ENCODE measurements at regions not wholly inside any gene's neighbourhood (a gene's known extent, or its start where the extent isn't known, plus 50 kb on each side); places are given as distances from the start of the nearest gene placed in this dataset.

GRCh38 chr3:162143180-162143579, 646.6 kb downstream of the OTOL1 start:
- H3K9ac ChIP-seq: no peak overlapping the region
- no peaks in the 10 kb centered on the region for H3K36me3 ChIP-seq
- no peak overlapping the region for H3K4me2 ChIP-seq
- H3K9me3 ChIP-seq (ENCODE audit: low read depth): no peaks in the 10 kb centered on the region
- H3K79me2 ChIP-seq (ENCODE audit: low read depth): no peaks in the 10 kb centered on the region
- no peaks in the 10 kb centered on the region for H3K9me3 Mint-ChIP-seq
- no peaks in the 10 kb centered on the region for H3K27me3 Mint-ChIP-seq (ENCODE audit: insufficient read depth, low read depth)
- H3K27me3 ChIP-seq: no peaks in the 10 kb centered on the region
- no peak overlapping the region for H3K27ac Mint-ChIP-seq
- no peak overlapping the region for H3K27ac ChIP-seq
- DNase-seq (ENCODE audit: low spot score): no peak
- H3K4me1 Mint-ChIP-seq: no peaks in the 10 kb centered on the region
- no peaks in the 10 kb centered on the region for H4K20me1 ChIP-seq (ENCODE audit: low read depth)
- H3K4me3 Mint-ChIP-seq: no peak overlapping the region
- no peak for TF ChIP-seq CTCF (IDR thresholded peaks at IDR 0.05)
- no peak for TF ChIP-seq EZH2 (IDR thresholded peaks at IDR 0.05)
- TF ChIP-seq EZH2phosphoT487 (IDR thresholded peaks at IDR 0.05): no peak
- no peak overlapping the region for H2AFZ ChIP-seq (replicated peaks)
- no peaks in the 10 kb centered on the region for H3K36me3 Mint-ChIP-seq
- no peak overlapping the region for H3K4me3 ChIP-seq
- no peaks in the 10 kb centered on the region for H3F3A ChIP-seq (ENCODE audit: low read depth)
- no peaks in the 10 kb centered on the region for H3K4me1 ChIP-seq

- Histone ChIP-seq H3K27me3 (no peaks in the 10 kb centered on the region), H3K9ac (no peak overlapping the region), H3K79me2 (ENCODE audit: low read depth) (no peaks in the 10 kb centered on the region), H3F3A (ENCODE audit: low read depth) (no peaks in the 10 kb centered on the region), H2AFZ (replicated peaks) (no peak overlapping the region), H3K4me1 (no peaks in the 10 kb centered on the region), H3K4me3 (no peak overlapping the region), H3K36me3 (no peaks in the 10 kb centered on the region), H3K4me2 (no peak overlapping the region), H3K27ac (no peak overlapping the region), H4K20me1 (ENCODE audit: low read depth) (no peaks in the 10 kb centered on the region), H3K9me3 (ENCODE audit: low read depth) (no peaks in the 10 kb centered on the region)
- no peak for DNase-seq (ENCODE audit: low spot score)
- H3K27ac Mint-ChIP-seq: no peak overlapping the region
- no peaks in the 10 kb centered on the region for H3K9me3 Mint-ChIP-seq
- no peaks in the 10 kb centered on the region for H3K4me1 Mint-ChIP-seq
- no peak overlapping the region for H3K4me3 Mint-ChIP-seq
- no peak for TF ChIP-seq EZH2phosphoT487 (IDR thresholded peaks at IDR 0.05)
- TF ChIP-seq CTCF (IDR thresholded peaks at IDR 0.05): no peak
- TF ChIP-seq EZH2 (IDR thresholded peaks at IDR 0.05): no peak
- H3K36me3 Mint-ChIP-seq: no peaks in the 10 kb centered on the region
- no peaks in the 10 kb centered on the region for H3K27me3 Mint-ChIP-seq (ENCODE audit: insufficient read depth, low read depth)
Measured at GRCh38 chr3:162147996-162148395, 651.4 kb downstream of the OTOL1 start.

- no peak overlapping the region for H3K4me3 Mint-ChIP-seq
- no peak overlapping the region for H2AFZ ChIP-seq (replicated peaks)
- no peaks in the 10 kb centered on the region for H3K9me3 ChIP-seq (ENCODE audit: low read depth)
- H3K4me1 ChIP-seq: no peaks in the 10 kb centered on the region
- no peaks in the 10 kb centered on the region for H3K4me1 Mint-ChIP-seq
- no peaks in the 10 kb centered on the region for H3K9me3 Mint-ChIP-seq
- no peak for DNase-seq (ENCODE audit: low spot score)
- no peaks in the 10 kb centered on the region for H3F3A ChIP-seq (ENCODE audit: low read depth)
- no peaks in the 10 kb centered on the region for H3K79me2 ChIP-seq (ENCODE audit: low read depth)
- H3K4me2 ChIP-seq: no peak overlapping the region
- no peaks in the 10 kb centered on the region for H3K27me3 ChIP-seq
- H4K20me1 ChIP-seq (ENCODE audit: low read depth): no peaks in the 10 kb centered on the region
- no peak overlapping the region for H3K27ac ChIP-seq
- H3K9ac ChIP-seq: no peak overlapping the region
- no peak for TF ChIP-seq EZH2 (IDR thresholded peaks at IDR 0.05)
- no peak for TF ChIP-seq EZH2phosphoT487 (IDR thresholded peaks at IDR 0.05)
- TF ChIP-seq CTCF (IDR thresholded peaks at IDR 0.05): no peak
- no peak overlapping the region for H3K27ac Mint-ChIP-seq
- H3K27me3 Mint-ChIP-seq (ENCODE audit: insufficient read depth, low read depth): no peaks in the 10 kb centered on the region
- no peaks in the 10 kb centered on the region for H3K36me3 ChIP-seq
- H3K36me3 Mint-ChIP-seq: no peaks in the 10 kb centered on the region
- no peak overlapping the region for H3K4me3 ChIP-seq
Measured at GRCh38 chr3:162150790-162151189, 654.2 kb downstream of the OTOL1 start.

- no peaks in the 10 kb centered on the region for H3K4me1 ChIP-seq
- TF ChIP-seq CTCF (IDR thresholded peaks at IDR 0.05) (no peak), EZH2 (IDR thresholded peaks at IDR 0.05) (no peak), EZH2phosphoT487 (IDR thresholded peaks at IDR 0.05) (no peak)
- no peak overlapping the region for H3K27ac Mint-ChIP-seq
- no peaks in the 10 kb centered on the region for H3K9me3 Mint-ChIP-seq
- no peak overlapping the region for H3K9ac ChIP-seq
- no peaks in the 10 kb centered on the region for H3K27me3 ChIP-seq
- no peaks in the 10 kb centered on the region for H3K79me2 ChIP-seq (ENCODE audit: low read depth)
- H3K4me3 ChIP-seq: no peak overlapping the region
- no peaks in the 10 kb centered on the region for H3K36me3 Mint-ChIP-seq
- H4K20me1 ChIP-seq (ENCODE audit: low read depth): no peaks in the 10 kb centered on the region
- no peak overlapping the region for H3K4me3 Mint-ChIP-seq
- no peaks in the 10 kb centered on the region for H3K36me3 ChIP-seq
- H3K27ac ChIP-seq: no peak overlapping the region
- H2AFZ ChIP-seq (replicated peaks): no peak overlapping the region
- H3K9me3 ChIP-seq (ENCODE audit: low read depth): no peaks in the 10 kb centered on the region
- H3F3A ChIP-seq (ENCODE audit: low read depth): no peaks in the 10 kb centered on the region
- no peak overlapping the region for H3K4me2 ChIP-seq
- no peak for DNase-seq (ENCODE audit: low spot score)
- H3K4me1 Mint-ChIP-seq: no peaks in the 10 kb centered on the region
- no peaks in the 10 kb centered on the region for H3K27me3 Mint-ChIP-seq (ENCODE audit: insufficient read depth, low read depth)
Measured at GRCh38 chr3:162152636-162153035, 656.0 kb downstream of the OTOL1 start.
